Upper lobe of left lung (tissue), 6 donors: ENCODE measurements at regions not wholly inside any gene's neighbourhood (a gene's known extent, or its start where the extent isn't known, plus 50 kb on each side); places are given as distances from the start of the nearest gene placed in this dataset.

Experiments used
- ATAC-seq, 2 donors: fragments of 200-7000 bp; cut with Tn5 transposase; one replicate each; pipeline ENCODE4 v1.9.1; 2022; ENCODE audit warnings: mild to moderate bottlenecking in 2 of 2, moderate library complexity in 2 of 2; ENCODE audit not compliant: low FRiP score in 2 of 2
- DNase-seq, 2 donors: peaks; one replicate each; pipeline ENCODE4 v3.0.0-alpha.2; 2019 to 2020
- H3K27ac ChIP-seq, 4 donors: fragments of 200-600 bp; sonication (generic); one replicate each; pipeline ENCODE4 v1.5.1; 2016 to 2019
- H3K27me3 ChIP-seq, 4 donors: fragments of 200-600 bp; sonication (generic); one replicate each; pipeline ENCODE4 v1.5.1; 2017 to 2019
- H3K36me3 ChIP-seq, 4 donors: fragments of 200-600 bp; sonication (generic); one replicate each; pipeline ENCODE4 v1.5.1; 2016 to 2019
- H3K4me1 ChIP-seq, 4 donors: fragments of 200-600 bp; sonication (generic); one replicate each; pipeline ENCODE4 v1.5.1; 2018 to 2019
- H3K4me3 ChIP-seq, 4 donors: fragments of 200-600 bp; sonication (generic); one replicate each; pipeline ENCODE4 v1.5.1; 2017 to 2019; ENCODE audit warnings: mild to moderate bottlenecking in 2 of 4, moderate library complexity in 1 of 4
- H3K9me3 ChIP-seq, 4 donors: fragments of 200-600 bp; sonication (generic); one replicate each; pipeline ENCODE4 v1.5.1; 2018 to 2019
- EP300 ChIP-seq, 4 donors: sonication (generic); formaldehyde crosslinking; IDR thresholded peaks; one replicate each; pipeline ENCODE4 v1.5.1; 2017; ENCODE audit warnings: antibody characterized with exemption in 4 of 4, control low read depth in 2 of 4
- POLR2A ChIP-seq, 4 donors: fragments of 450-650 bp; IDR thresholded peaks; one replicate each; pipeline ENCODE4 v1.5.1; 2016 to 2017; ENCODE audit warnings: antibody characterized with exemption in 4 of 4, mild to moderate bottlenecking in 2 of 4
- POLR2AphosphoS5 ChIP-seq, 2 donors: sonication (generic); formaldehyde crosslinking; IDR thresholded peaks; one replicate each; pipeline ENCODE4 v1.5.1; 2017; ENCODE audit warnings: antibody characterized with exemption in 2 of 2
- WGBS, 2 donors: methylation state at CpG; one replicate each; pipeline ENCODE4 v1.1.5; 2017 to 2018; 5-methylcytosine and 5-hydroxymethylcytosine counted together
- TF ChIP-seq, protein P1 (sequence below), 6 experiments: fragments of 450-650 bp in 4 of 6; fragments of 200-600 bp in 2 of 6; sonication (generic) in 2 of 6; IDR thresholded peaks; one replicate each; pipeline ENCODE4 v1.5.1; 2016 to 2019; ENCODE audit warnings: antibody characterized with exemption in 6 of 6
- donor health status: DM: no; HTN: no; CAD: no; lungs with moderate emphysema.
- donor health status: DM: no; HTN: yes; CAD: no; lungs with severe emphysema.

DNA sequence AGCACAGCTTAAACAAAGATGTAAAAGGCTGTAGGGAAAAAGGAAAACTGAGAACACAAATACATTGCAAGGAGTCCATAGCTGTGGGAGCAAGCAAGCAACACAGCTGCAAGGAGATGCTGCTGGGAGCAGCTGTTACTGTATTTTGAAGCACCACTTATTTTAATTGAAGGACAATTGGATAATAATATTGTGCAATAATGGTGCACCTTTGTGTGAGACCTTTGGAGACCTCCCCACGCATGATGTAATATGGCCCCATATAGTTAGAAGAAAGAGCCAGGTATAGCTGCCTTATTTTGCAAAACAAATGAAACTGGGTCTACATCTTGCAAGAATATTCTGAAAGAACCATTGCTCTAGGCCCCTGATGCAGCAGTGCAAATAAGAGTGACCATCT is 191.1 kb upstream of the KIRREL3 start:
- TF ChIP-seq POLR2AphosphoS5 (IDR thresholded peaks at IDR 0.05) (no peak), POLR2A (IDR thresholded peaks at IDR 0.05) (no peak), EP300 (IDR thresholded peaks at IDR 0.05) (no peak)
- TF ChIP-seq, protein P1, sequence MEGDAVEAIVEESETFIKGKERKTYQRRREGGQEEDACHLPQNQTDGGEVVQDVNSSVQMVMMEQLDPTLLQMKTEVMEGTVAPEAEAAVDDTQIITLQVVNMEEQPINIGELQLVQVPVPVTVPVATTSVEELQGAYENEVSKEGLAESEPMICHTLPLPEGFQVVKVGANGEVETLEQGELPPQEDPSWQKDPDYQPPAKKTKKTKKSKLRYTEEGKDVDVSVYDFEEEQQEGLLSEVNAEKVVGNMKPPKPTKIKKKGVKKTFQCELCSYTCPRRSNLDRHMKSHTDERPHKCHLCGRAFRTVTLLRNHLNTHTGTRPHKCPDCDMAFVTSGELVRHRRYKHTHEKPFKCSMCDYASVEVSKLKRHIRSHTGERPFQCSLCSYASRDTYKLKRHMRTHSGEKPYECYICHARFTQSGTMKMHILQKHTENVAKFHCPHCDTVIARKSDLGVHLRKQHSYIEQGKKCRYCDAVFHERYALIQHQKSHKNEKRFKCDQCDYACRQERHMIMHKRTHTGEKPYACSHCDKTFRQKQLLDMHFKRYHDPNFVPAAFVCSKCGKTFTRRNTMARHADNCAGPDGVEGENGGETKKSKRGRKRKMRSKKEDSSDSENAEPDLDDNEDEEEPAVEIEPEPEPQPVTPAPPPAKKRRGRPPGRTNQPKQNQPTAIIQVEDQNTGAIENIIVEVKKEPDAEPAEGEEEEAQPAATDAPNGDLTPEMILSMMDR (IDR thresholded peaks at IDR 0.05): no peak
- no peaks in the 10 kb centered on the region for H3K4me1 ChIP-seq
- DNase-seq: no peak
- 86 to 95% methylated on average over 1 of the region's 1 CpG for WGBS, 2 donors
- H3K27ac ChIP-seq: no peak overlapping the region
- no peaks in the 10 kb centered on the region for H3K27me3 ChIP-seq
- ATAC-seq: no peak
- H3K36me3 ChIP-seq: no peaks in the 10 kb centered on the region
- H3K9me3 ChIP-seq: no peaks in the 10 kb centered on the region
- no peak overlapping the region for H3K4me3 ChIP-seq

DNA sequence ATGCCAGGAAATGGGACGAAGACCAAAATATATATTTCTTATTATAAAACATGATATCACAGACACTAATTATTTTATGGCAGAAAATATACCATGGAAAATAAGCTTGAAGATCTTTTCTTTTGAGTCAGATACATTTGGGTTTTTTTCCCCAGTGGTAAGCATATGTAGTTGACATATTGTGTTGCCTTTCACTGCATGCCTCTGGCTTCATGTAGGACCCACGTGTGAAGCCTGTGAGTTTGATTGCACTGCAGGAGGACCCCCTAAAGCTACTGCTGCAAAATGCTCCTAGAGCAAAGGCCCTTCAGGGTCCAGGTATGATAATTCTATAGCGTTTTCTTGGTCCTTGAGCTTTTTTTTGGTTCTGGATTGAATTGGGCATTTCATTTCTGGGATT is 190.7 kb upstream of the KIRREL3 start:
- H3K4me3 ChIP-seq: no peak overlapping the region
- H3K36me3 ChIP-seq: no peaks in the 10 kb centered on the region
- DNase-seq (no peak), ATAC-seq (no peak)
- no peaks in the 10 kb centered on the region for H3K27me3 ChIP-seq
- TF ChIP-seq EP300 (IDR thresholded peaks at IDR 0.05) (no peak), POLR2A (IDR thresholded peaks at IDR 0.05) (no peak), POLR2AphosphoS5 (IDR thresholded peaks at IDR 0.05) (no peak)
- TF ChIP-seq, protein P1 (IDR thresholded peaks at IDR 0.05): no peak
- no peaks in the 10 kb centered on the region for H3K4me1 ChIP-seq
- no peak overlapping the region for H3K27ac ChIP-seq
- no peaks in the 10 kb centered on the region for H3K9me3 ChIP-seq
- WGBS, 2 donors: 65 to 71% methylated on average over 3 of the region's 3 CpGs

DNA sequence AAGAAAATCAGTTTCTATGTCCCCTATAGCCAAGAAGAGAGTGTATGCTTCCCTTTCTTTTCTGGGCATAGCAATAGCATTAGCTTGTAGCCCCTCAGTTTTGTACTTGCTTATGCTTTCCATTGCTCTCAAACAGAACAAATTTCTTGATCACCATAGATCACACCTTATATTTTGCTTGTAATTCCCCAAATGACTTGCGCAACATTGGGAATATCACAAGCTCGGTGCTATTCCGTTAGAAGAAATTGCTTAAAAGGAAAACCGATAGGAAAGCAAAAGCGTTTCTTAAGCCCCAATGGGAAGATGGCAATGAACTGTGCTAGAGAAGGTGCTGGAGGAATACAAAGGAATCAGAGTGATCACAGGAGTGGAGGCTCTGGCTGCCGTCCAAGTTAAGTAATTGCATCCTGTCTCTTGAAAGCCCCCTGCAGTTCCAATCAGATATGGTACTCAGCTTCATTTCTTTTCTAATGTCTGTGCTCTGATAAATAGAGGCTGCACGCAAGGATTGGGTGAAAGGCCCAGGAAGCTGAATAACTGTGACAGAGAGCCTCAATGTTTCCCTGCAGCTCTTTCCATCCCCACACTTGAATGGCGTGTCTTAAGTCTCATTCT is 182.1 kb upstream of the KIRREL3 start:
- Histone ChIP-seq H3K4me3 (no peak overlapping the region), H3K27ac (no peak overlapping the region), H3K9me3 (no peaks in the 10 kb centered on the region), H3K36me3 (no peaks in the 10 kb centered on the region), H3K4me1 (no peaks in the 10 kb centered on the region), H3K27me3 (no peaks in the 10 kb centered on the region)
- ATAC-seq (no peak), DNase-seq (no peak)
- TF ChIP-seq, protein P1 (IDR thresholded peaks at IDR 0.05): no peak
- TF ChIP-seq POLR2AphosphoS5 (IDR thresholded peaks at IDR 0.05) (no peak), POLR2A (IDR thresholded peaks at IDR 0.05) (no peak), EP300 (IDR thresholded peaks at IDR 0.05) (no peak)
- WGBS, 2 donors: 72% methylated on average over 8 of the region's 8 CpGs

DNA sequence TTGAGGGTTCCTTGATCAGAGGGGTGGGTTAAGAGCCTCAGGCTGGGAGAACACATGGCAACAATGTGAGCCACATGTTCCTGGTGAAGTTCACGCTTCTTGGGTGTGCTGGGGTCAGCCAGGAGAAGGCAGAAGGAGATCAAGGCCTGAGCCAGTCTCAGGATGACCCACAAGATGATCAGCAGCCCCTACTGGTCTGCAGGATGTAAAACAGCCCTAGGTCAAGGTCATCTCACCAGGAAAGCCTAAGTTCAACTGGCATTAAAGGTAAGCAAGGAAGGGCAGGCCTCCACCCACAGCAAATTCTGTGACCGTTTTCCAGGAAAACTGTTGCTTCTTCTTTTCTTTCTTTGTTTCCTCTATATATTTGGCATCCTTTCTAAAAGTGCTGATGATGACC is 156.7 kb upstream of the KIRREL3 start:
- TF ChIP-seq, protein P1 (IDR thresholded peaks at IDR 0.05): no peak
- TF ChIP-seq POLR2AphosphoS5 (IDR thresholded peaks at IDR 0.05) (no peak), EP300 (IDR thresholded peaks at IDR 0.05) (no peak), POLR2A (IDR thresholded peaks at IDR 0.05) (no peak)
- Histone ChIP-seq H3K4me1 (no peaks in the 10 kb centered on the region), H3K4me3 (no peak overlapping the region), H3K9me3 (no peaks in the 10 kb centered on the region), H3K27ac (no peak overlapping the region), H3K27me3 (no peaks in the 10 kb centered on the region), H3K36me3 (no peaks in the 10 kb centered on the region)
- 78 to 91% methylated on average over 2 of the region's 2 CpGs for WGBS, 2 donors
- ATAC-seq: no peak
- DNase-seq: no peak

DNA sequence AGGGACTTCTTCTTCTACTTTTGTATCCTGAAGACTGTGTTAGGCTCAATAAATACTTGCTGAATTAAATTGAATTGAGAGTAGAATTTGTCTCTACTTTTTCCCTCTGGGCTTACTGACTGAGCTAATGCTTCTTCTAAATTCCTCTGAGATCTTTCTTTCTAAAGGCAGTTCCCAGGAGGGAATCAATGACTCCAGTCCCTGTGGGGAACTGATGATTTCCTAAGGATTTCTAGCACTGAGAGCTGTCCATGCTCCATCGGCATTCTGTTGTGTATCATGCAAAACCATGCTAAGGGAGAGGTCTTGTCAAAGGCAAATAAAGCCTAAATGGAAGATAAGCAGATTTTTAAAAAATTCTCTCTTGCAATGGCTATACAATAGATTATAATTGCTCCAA is 148.8 kb upstream of the KIRREL3 start:
- no peaks in the 10 kb centered on the region for H3K27me3 ChIP-seq
- DNase-seq: no peak
- H3K36me3 ChIP-seq: no peaks in the 10 kb centered on the region
- no peak overlapping the region for H3K4me3 ChIP-seq
- no peak overlapping the region for H3K27ac ChIP-seq
- ATAC-seq: no peak
- TF ChIP-seq, protein P1 (IDR thresholded peaks at IDR 0.05): no peak
- no peak for TF ChIP-seq EP300 (IDR thresholded peaks at IDR 0.05)
- TF ChIP-seq POLR2A (IDR thresholded peaks at IDR 0.05): no peak
- TF ChIP-seq POLR2AphosphoS5 (IDR thresholded peaks at IDR 0.05): no peak
- 77 to 89% methylated on average over 1 of the region's 1 CpG for WGBS, 2 donors
- H3K9me3 ChIP-seq: no peaks in the 10 kb centered on the region
- no peaks in the 10 kb centered on the region for H3K4me1 ChIP-seq
